HepG2 (cell line): ENCODE measurements at regions not wholly inside any gene's neighbourhood (a gene's known extent, or its start where the extent isn't known, plus 50 kb on each side); places are given as distances from the start of the nearest gene placed in this dataset.

Experiments
- ELF3 ChIP-seq: IDR thresholded peaks from 2 replicates; pipeline ENCODE4 v1.6.1; 2016; ENCODE audit warnings: missing genetic modification reagents, missing compliant biosample characterization
- FOSL1 ChIP-seq: sonication (generic); formaldehyde crosslinking; IDR thresholded peaks from 2 replicates; pipeline ENCODE4 v1.9.0; 2021; ENCODE audit warnings: missing genetic modification reagents, borderline replicate concordance
- FOXJ3 ChIP-seq: sonication (generic); formaldehyde crosslinking; IDR thresholded peaks from 2 replicates; pipeline ENCODE4 v1.4.0; 2020; ENCODE audit warnings: missing genetic modification reagents, mild to moderate bottlenecking, borderline replicate concordance
- HHEX ChIP-seq: IDR thresholded peaks from 2 replicates; pipeline ENCODE4 v1.6.1; 2016; ENCODE audit warnings: control low read depth
- IRX3 ChIP-seq: sonication (generic); formaldehyde crosslinking; IDR thresholded peaks from 2 replicates; pipeline ENCODE4 v1.8.1; 2023; ENCODE audit warnings: mild to moderate bottlenecking, low read depth, missing genetic modification reagents, borderline replicate concordance
- MBNL3 ChIP-seq: fragments of 250-450 bp; sonication (Bioruptor Pico); conservative IDR thresholded peaks from 2 replicates; pipeline ENCODE4 v1.8.0; 2022; ENCODE audit warnings: mild to moderate bottlenecking, inconsistent platforms
- SP4 ChIP-seq: sonication (generic); formaldehyde crosslinking; IDR thresholded peaks from 2 replicates; pipeline ENCODE4 v1.8.1; 2023; ENCODE audit warnings: mild to moderate bottlenecking, missing genetic modification reagents
- TEF ChIP-seq: sonication (generic); formaldehyde crosslinking; IDR thresholded peaks from 2 replicates; pipeline ENCODE4 v1.5.0; 2020; ENCODE audit warnings: missing genetic modification reagents
- THAP9 ChIP-seq: sonication (generic); formaldehyde crosslinking; IDR thresholded peaks from 2 replicates; pipeline ENCODE4; 2020; ENCODE audit warnings: missing genetic modification reagents, mild to moderate bottlenecking, borderline replicate concordance
- TSC22D2 ChIP-seq: sonication (generic); formaldehyde crosslinking; IDR thresholded peaks from 2 replicates; pipeline ENCODE4 v1.5.1; 2020; ENCODE audit warnings: missing genetic modification reagents, mild to moderate bottlenecking, borderline replicate concordance
- ZEB1 ChIP-seq: IDR thresholded peaks from 2 replicates; pipeline ENCODE4 v1.6.1; 2012; ENCODE audit warnings: mild to moderate bottlenecking, low read depth, inconsistent platforms; ENCODE audit not compliant: insufficient replicate concordance
- ZFP1 ChIP-seq: IDR thresholded peaks from 2 replicates; pipeline ENCODE4 v1.6.1; 2016
- ZFP37 ChIP-seq: sonication (generic); formaldehyde crosslinking; IDR thresholded peaks from 2 replicates; pipeline ENCODE4 v1.4.0; 2020; ENCODE audit warnings: missing genetic modification reagents, borderline replicate concordance
- ZNF274 ChIP-seq: sonication (generic); formaldehyde crosslinking; IDR thresholded peaks from 2 replicates; pipeline ENCODE4 v1.5.1; 2020; ENCODE audit warnings: mild to moderate bottlenecking, missing genetic modification reagents
- ZNF44 ChIP-seq: sonication (generic); formaldehyde crosslinking; IDR thresholded peaks from 2 replicates; pipeline ENCODE4 v1.5.1; 2020; ENCODE audit warnings: mild to moderate bottlenecking, missing genetic modification reagents
- ZNF577 ChIP-seq: sonication (generic); formaldehyde crosslinking; IDR thresholded peaks from 2 replicates; pipeline ENCODE4 v1.4.0; 2020; ENCODE audit warnings: mild to moderate bottlenecking, low read depth, missing genetic modification reagents, borderline replicate concordance
- ZNF670 ChIP-seq: sonication (generic); formaldehyde crosslinking; IDR thresholded peaks from 2 replicates; pipeline ENCODE4 v1.8.0; 2022; ENCODE audit warnings: mild to moderate bottlenecking, missing genetic modification reagents, borderline replicate concordance
- ZNF839 ChIP-seq: sonication (generic); formaldehyde crosslinking; IDR thresholded peaks from 2 replicates; pipeline ENCODE4 v1.4.0; 2020; ENCODE audit warnings: missing genetic modification reagents, mild to moderate bottlenecking, borderline replicate concordance
- TF ChIP-seq, protein P1 (sequence below): IDR thresholded peaks from 2 replicates; pipeline ENCODE4 v1.6.1; 2012; ENCODE audit warnings: low read length, improper control_type of control experiment
- TF ChIP-seq, protein P2 (sequence below): IDR thresholded peaks from 2 replicates; pipeline ENCODE4 v1.6.1; 2018; ENCODE audit warnings: missing genetic modification reagents, mild to moderate bottlenecking, missing compliant biosample characterization
- TF ChIP-seq, protein P3 (sequence below): sonication (generic); formaldehyde crosslinking; IDR thresholded peaks from 2 replicates; pipeline ENCODE4 v1.4.0; 2020; ENCODE audit warnings: missing genetic modification reagents

DNA sequence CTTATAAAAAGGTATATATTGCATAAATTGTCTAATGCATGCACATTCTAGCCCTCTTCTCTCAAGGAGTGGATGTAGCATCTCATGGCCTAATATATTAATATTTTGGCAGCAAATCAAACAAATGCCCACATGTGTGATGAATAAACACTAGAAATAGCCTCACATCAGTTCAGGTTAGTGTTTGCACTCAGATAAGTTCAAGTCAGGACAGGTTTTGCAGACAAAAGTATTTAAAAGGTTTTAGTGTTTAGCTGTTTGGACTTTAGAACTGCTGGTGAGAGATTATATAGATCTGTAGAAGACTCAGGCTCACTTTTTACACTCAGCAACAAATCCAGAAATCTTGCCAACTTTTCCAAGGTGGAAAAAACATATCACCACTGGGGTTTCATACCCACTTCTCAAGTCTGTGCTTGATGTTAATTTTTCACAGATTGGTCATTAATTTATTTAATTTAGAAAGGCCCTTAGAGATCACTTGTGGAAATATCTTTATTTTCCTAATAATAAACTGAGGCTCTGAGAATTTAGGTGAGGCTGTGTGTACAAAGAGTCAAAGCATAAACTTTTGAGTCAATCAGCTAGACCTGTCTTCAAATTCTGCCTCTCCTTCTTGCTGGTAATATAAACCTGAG lies 362.6 kb downstream of the GASK1B start (continued):
- TF ChIP-seq, protein P1, sequence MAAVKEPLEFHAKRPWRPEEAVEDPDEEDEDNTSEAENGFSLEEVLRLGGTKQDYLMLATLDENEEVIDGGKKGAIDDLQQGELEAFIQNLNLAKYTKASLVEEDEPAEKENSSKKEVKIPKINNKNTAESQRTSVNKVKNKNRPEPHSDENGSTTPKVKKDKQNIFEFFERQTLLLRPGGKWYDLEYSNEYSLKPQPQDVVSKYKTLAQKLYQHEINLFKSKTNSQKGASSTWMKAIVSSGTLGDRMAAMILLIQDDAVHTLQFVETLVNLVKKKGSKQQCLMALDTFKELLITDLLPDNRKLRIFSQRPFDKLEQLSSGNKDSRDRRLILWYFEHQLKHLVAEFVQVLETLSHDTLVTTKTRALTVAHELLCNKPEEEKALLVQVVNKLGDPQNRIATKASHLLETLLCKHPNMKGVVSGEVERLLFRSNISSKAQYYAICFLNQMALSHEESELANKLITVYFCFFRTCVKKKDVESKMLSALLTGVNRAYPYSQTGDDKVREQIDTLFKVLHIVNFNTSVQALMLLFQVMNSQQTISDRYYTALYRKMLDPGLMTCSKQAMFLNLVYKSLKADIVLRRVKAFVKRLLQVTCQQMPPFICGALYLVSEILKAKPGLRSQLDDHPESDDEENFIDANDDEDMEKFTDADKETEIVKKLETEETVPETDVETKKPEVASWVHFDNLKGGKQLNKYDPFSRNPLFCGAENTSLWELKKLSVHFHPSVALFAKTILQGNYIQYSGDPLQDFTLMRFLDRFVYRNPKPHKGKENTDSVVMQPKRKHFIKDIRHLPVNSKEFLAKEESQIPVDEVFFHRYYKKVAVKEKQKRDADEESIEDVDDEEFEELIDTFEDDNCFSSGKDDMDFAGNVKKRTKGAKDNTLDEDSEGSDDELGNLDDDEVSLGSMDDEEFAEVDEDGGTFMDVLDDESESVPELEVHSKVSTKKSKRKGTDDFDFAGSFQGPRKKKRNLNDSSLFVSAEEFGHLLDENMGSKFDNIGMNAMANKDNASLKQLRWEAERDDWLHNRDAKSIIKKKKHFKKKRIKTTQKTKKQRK = no peak
- TF ChIP-seq ZNF670 (no peak), TSC22D2 (CRISPR knock-in tag) (no peak), ZEB1 (peak; percentile 52), FOXJ3 (CRISPR knock-in tag) (peak; percentile 74; the same call in 1 of the 2 replicates), ZFP1 (CRISPR knock-in tag) (0 out of 2 replicates have a peak, but pooled peaks have one; percentile 26), ZNF577 (no peak), ZNF44 (no peak), ZNF839 (CRISPR knock-in tag) (no peak), THAP9 (no peak), ZFP37 (no peak), ELF3 (CRISPR knock-in tag) (no peak), IRX3 (CRISPR knock-in tag) (no peak), SP4 (CRISPR knock-in tag) (no peak), FOSL1 (CRISPR knock-in tag) (no peak), MBNL3 (CRISPR knock-in tag) (no peak), ZNF274 (CRISPR knock-in tag) (no peak), HHEX (CRISPR knock-in tag) (no peak), TEF (CRISPR knock-in tag) (no peak)
- TF ChIP-seq, protein P2, sequence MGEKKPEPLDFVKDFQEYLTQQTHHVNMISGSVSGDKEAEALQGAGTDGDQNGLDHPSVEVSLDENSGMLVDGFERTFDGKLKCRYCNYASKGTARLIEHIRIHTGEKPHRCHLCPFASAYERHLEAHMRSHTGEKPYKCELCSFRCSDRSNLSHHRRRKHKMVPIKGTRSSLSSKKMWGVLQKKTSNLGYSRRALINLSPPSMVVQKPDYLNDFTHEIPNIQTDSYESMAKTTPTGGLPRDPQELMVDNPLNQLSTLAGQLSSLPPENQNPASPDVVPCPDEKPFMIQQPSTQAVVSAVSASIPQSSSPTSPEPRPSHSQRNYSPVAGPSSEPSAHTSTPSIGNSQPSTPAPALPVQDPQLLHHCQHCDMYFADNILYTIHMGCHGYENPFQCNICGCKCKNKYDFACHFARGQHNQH (CRISPR knock-in tag) = no peak; the same call in 1 of the 2 replicates
- TF ChIP-seq, protein P3, sequence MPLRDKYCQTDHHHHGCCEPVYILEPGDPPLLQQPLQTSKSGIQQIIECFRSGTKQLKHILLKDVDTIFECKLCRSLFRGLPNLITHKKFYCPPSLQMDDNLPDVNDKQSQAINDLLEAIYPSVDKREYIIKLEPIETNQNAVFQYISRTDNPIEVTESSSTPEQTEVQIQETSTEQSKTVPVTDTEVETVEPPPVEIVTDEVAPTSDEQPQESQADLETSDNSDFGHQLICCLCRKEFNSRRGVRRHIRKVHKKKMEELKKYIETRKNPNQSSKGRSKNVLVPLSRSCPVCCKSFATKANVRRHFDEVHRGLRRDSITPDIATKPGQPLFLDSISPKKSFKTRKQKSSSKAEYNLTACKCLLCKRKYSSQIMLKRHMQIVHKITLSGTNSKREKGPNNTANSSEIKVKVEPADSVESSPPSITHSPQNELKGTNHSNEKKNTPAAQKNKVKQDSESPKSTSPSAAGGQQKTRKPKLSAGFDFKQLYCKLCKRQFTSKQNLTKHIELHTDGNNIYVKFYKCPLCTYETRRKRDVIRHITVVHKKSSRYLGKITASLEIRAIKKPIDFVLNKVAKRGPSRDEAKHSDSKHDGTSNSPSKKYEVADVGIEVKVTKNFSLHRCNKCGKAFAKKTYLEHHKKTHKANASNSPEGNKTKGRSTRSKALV (CRISPR knock-in tag) = no peak
